GM23338 (cell line): ENCODE measurements at regions not wholly inside any gene's neighbourhood (a gene's known extent, or its start where the extent isn't known, plus 50 kb on each side); places are given as distances from the start of the nearest gene placed in this dataset.

Experiments used
- CREB1 ChIP-seq: fragments of 250-450 bp; sonication (Bioruptor Pico); IDR thresholded peaks from 2 replicates; pipeline ENCODE4 v1.5.0; 2020; ENCODE audit warnings: low read depth, mild to moderate bottlenecking, moderate library complexity
- CTCF ChIP-seq, 2 experiments: fragments of 200-600 bp in 1 of 2; sonication (generic) in 1 of 2; conservative IDR thresholded peaks; 2 replicates each; pipeline versions ENCODE4 v1.5.1 to v1.6.1; 2016 to 2017; ENCODE audit warnings: antibody characterized with exemption in 2 of 2, low read depth in 2 of 2, mild to moderate bottlenecking in 2 of 2, moderate library complexity in 1 of 2
- TF ChIP-seq, protein P1 (sequence below): IDR thresholded peaks from one replicate; pipeline ENCODE4 v1.6.1; 2018; ENCODE audit warnings: antibody characterized with exemption; ENCODE audit not compliant: unreplicated experiment

DNA sequence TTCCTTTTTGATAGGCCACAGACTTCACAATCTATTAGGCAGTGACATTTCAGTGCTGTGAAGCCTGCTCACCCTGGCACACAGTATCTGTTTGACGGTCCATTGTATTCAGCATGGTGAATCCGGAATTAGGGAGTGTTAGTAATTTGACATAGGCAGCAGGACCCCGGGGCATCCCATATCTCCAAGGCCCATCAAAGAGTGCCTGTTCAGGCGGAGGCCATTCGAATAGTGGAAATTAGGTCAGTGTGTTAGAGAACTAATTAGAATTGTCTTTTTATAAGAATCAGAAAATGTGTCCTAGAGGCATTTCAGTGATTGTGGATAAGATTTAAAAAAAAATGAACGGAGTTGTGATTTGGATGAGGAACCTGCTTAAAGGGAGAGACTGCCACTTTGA is 818.8 kb upstream of the SOX11 start:
- TF ChIP-seq, protein P1, sequence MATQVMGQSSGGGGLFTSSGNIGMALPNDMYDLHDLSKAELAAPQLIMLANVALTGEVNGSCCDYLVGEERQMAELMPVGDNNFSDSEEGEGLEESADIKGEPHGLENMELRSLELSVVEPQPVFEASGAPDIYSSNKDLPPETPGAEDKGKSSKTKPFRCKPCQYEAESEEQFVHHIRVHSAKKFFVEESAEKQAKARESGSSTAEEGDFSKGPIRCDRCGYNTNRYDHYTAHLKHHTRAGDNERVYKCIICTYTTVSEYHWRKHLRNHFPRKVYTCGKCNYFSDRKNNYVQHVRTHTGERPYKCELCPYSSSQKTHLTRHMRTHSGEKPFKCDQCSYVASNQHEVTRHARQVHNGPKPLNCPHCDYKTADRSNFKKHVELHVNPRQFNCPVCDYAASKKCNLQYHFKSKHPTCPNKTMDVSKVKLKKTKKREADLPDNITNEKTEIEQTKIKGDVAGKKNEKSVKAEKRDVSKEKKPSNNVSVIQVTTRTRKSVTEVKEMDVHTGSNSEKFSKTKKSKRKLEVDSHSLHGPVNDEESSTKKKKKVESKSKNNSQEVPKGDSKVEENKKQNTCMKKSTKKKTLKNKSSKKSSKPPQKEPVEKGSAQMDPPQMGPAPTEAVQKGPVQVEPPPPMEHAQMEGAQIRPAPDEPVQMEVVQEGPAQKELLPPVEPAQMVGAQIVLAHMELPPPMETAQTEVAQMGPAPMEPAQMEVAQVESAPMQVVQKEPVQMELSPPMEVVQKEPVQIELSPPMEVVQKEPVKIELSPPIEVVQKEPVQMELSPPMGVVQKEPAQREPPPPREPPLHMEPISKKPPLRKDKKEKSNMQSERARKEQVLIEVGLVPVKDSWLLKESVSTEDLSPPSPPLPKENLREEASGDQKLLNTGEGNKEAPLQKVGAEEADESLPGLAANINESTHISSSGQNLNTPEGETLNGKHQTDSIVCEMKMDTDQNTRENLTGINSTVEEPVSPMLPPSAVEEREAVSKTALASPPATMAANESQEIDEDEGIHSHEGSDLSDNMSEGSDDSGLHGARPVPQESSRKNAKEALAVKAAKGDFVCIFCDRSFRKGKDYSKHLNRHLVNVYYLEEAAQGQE: no peak
- TF ChIP-seq CREB1 (CRISPR knock-in tag): no peak
- no peak for TF ChIP-seq CTCF (conservative IDR thresholded peaks at IDR 0.05; ENCODE audit: low read depth in 2 of 2)
